ENCODE measurements at regions not wholly inside any gene's neighbourhood (a gene's known extent, or its start where the extent isn't known, plus 50 kb on each side); places are given as distances from the start of the nearest gene placed in this dataset.

DNA sequence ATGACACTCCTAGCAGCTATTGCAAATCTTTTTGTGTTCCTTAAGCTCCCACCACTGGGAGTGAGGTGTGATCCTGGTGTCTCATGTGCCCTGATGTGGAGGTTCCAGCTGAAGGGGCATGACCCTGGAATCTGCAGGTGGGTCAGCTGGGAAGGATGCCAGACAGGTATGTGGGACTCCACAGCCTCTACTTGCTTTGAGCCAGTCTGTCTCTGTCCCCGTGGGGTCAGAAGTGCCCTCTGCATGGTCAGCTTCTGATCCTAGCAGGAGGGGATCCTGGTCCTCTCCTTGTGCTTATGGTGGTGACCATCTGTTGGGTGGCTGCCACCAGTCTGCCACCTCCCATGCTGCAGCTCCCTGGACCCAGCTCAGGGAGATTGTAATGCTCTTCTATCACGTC lies 51.1 kb upstream of the COMTD1 start:
- H3K4me3 ChIP-seq (ENCODE audit: low read depth, low read length): no peak overlapping the region
- DNase-seq (ENCODE audit: low read depth in 4 of 6, low spot score in 6 of 6): no peak
- peaks cover 9% of the 10 kb centered on the region for H3K4me1 ChIP-seq (ENCODE audit: control insufficient read depth, insufficient read depth, low read length)
- no peaks in the 10 kb centered on the region for H3K27me3 ChIP-seq (ENCODE audit: control insufficient read depth, insufficient read depth, low read length)
- H3K36me3 ChIP-seq (ENCODE audit: control insufficient read depth, insufficient read depth, low read length): no peaks in the 10 kb centered on the region
- H3K27ac ChIP-seq (ENCODE audit: low read depth, low read length): no peak overlapping the region
- WGBS (ENCODE audit: insufficient coverage): 92% methylated on average over 2 of the region's 2 CpGs
- peaks cover 2% of the 10 kb centered on the region for H3K9me3 ChIP-seq (ENCODE audit: control insufficient read depth, insufficient read depth, low read length)

Data from spinal cord (tissue), 9 donors.